ENCODE measurements at regions not wholly inside any gene's neighbourhood (a gene's known extent, or its start where the extent isn't known, plus 50 kb on each side); places are given as distances from the start of the nearest gene placed in this dataset.

- Mint-ChIP-seq H3K27me3 (ENCODE audit: insufficient read depth, low read depth, poor library complexity) (no peaks in the 10 kb centered on the region), H3K27ac (no peak overlapping the region), H3K4me1 (no peaks in the 10 kb centered on the region), H3K9me3 (no peaks in the 10 kb centered on the region), H3K4me3 (no peak overlapping the region), H3K36me3 (ENCODE audit: low read depth) (no peaks in the 10 kb centered on the region)
- no peaks in the 10 kb centered on the region for H3K27me3 ChIP-seq (ENCODE audit: insufficient read depth)
- H4K20me1 ChIP-seq (replicated peaks; ENCODE audit: insufficient read depth): no peaks in the 10 kb centered on the region
- no peak overlapping the region for H3K27ac ChIP-seq (ENCODE audit: low read depth)
- no peaks in the 10 kb centered on the region for H3K9me2 ChIP-seq (ENCODE audit: insufficient read depth)
- no peaks in the 10 kb centered on the region for H3K36me3 ChIP-seq (ENCODE audit: insufficient read depth)
- no peaks in the 10 kb centered on the region for H3K79me2 ChIP-seq (replicated peaks; ENCODE audit: insufficient read depth)
- no peak overlapping the region for H2AFZ ChIP-seq
- no peaks in the 10 kb centered on the region for H3K4me1 ChIP-seq (ENCODE audit: insufficient read depth)
- H3F3A ChIP-seq (replicated peaks; ENCODE audit: low read depth): no peaks in the 10 kb centered on the region
- ATAC-seq: no peak
- no peak for DNase-seq (ENCODE audit: low spot score)
- TF ChIP-seq ZNF331 (CRISPR knock-in tag; IDR thresholded peaks at IDR 0.05; ENCODE audit: low read depth) (no peak), ZNF462 (CRISPR knock-in tag; IDR thresholded peaks at IDR 0.05) (no peak), CTCF (conservative IDR thresholded peaks at IDR 0.05; ENCODE audit: low read depth in 2 of 2) (no peak), EZH2phosphoT487 (IDR thresholded peaks at IDR 0.05; ENCODE audit: unreplicated experiment) (no peak), STAT1 (IDR thresholded peaks at IDR 0.05; ENCODE audit: unreplicated experiment) (no peak), JUNB (IDR thresholded peaks at IDR 0.05; ENCODE audit: unreplicated experiment) (no peak), CREB1 (CRISPR knock-in tag; IDR thresholded peaks at IDR 0.05; ENCODE audit: low read depth) (no peak), EZH2 (IDR thresholded peaks at IDR 0.05; ENCODE audit: low read depth, unreplicated experiment) (no peak), NANOG (IDR thresholded peaks at IDR 0.05; ENCODE audit: borderline replicate concordance) (no peak), ETS1 (IDR thresholded peaks at IDR 0.05) (no peak), POLR2AphosphoS5 (IDR thresholded peaks at IDR 0.05; ENCODE audit: low read depth) (no peak), ZNF114 (CRISPR knock-in tag; IDR thresholded peaks at IDR 0.05) (no peak)
- TF ChIP-seq, protein P1, sequence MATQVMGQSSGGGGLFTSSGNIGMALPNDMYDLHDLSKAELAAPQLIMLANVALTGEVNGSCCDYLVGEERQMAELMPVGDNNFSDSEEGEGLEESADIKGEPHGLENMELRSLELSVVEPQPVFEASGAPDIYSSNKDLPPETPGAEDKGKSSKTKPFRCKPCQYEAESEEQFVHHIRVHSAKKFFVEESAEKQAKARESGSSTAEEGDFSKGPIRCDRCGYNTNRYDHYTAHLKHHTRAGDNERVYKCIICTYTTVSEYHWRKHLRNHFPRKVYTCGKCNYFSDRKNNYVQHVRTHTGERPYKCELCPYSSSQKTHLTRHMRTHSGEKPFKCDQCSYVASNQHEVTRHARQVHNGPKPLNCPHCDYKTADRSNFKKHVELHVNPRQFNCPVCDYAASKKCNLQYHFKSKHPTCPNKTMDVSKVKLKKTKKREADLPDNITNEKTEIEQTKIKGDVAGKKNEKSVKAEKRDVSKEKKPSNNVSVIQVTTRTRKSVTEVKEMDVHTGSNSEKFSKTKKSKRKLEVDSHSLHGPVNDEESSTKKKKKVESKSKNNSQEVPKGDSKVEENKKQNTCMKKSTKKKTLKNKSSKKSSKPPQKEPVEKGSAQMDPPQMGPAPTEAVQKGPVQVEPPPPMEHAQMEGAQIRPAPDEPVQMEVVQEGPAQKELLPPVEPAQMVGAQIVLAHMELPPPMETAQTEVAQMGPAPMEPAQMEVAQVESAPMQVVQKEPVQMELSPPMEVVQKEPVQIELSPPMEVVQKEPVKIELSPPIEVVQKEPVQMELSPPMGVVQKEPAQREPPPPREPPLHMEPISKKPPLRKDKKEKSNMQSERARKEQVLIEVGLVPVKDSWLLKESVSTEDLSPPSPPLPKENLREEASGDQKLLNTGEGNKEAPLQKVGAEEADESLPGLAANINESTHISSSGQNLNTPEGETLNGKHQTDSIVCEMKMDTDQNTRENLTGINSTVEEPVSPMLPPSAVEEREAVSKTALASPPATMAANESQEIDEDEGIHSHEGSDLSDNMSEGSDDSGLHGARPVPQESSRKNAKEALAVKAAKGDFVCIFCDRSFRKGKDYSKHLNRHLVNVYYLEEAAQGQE (IDR thresholded peaks at IDR 0.05; ENCODE audit: unreplicated experiment): no peak
- no peak overlapping the region for H3K4me2 ChIP-seq
- H3K4me3 ChIP-seq: no peak overlapping the region
Observed at GRCh38 chr5:11985993-11986392, 81.7 kb upstream of the CTNND2 start.

Measured in GM23338 (cell line).